ENCODE measurements at regions not wholly inside any gene's neighbourhood (a gene's known extent, or its start where the extent isn't known, plus 50 kb on each side); places are given as distances from the start of the nearest gene placed in this dataset.

- DNase-seq (ENCODE audit: low read depth, low spot score): no peak
- Histone ChIP-seq H3K27ac (ENCODE audit: low read depth, low read length) (no peak overlapping the region), H3K9me3 (ENCODE audit: control insufficient read depth in 1 of 2, insufficient read depth in 1 of 2, low read depth in 1 of 2, low read length in 2 of 2) (no peaks in the 10 kb centered on the region), H3K4me2 (ENCODE audit: low read length) (no peak overlapping the region), H3K4me3 (replicated peaks in 1 of 2; ENCODE audit: low read depth in 1 of 2, low read length in 2 of 2) (no peak overlapping the region), H4K20me1 (ENCODE audit: insufficient read depth) (no peaks in the 10 kb centered on the region), H3K79me2 (ENCODE audit: insufficient read depth, low read length) (no peaks in the 10 kb centered on the region), H3K4me1 (ENCODE audit: control insufficient read depth in 1 of 2, insufficient read depth in 2 of 2, low read length in 2 of 2) (no peaks in the 10 kb centered on the region), H3K9me2 (ENCODE audit: insufficient read depth) (no peaks in the 10 kb centered on the region), H3K9ac (ENCODE audit: low read length) (no peak overlapping the region), H3K27me3 (ENCODE audit: insufficient read depth, low read length) (peaks cover 18% of the 10 kb centered on the region; the same call in 1 of the 2 replicates), H3K36me3 (ENCODE audit: control insufficient read depth in 1 of 2, insufficient read depth in 2 of 2, low read length in 2 of 2) (no peaks in the 10 kb centered on the region), H2AFZ (ENCODE audit: low read depth, low read length, poor library complexity, severe bottlenecking) (no peak overlapping the region)
- no TSS peak for BruUV-seq (replicated peaks)
- POLR2A ChIA-PET: no interaction called here
- no peak for ATAC-seq
- CTCF ChIA-PET: no interaction called here
- RAD21 ChIA-PET (ENCODE audit: low non-redundant PET in 1 of 2, low total read pairs in 2 of 2, uncharacterized antibody in 2 of 2, unreplicated experiment in 2 of 2): no interaction called here
- TF ChIP-seq CBX3 (IDR thresholded peaks at IDR 0.05; ENCODE audit: low read depth) (no peak), ELF1 (IDR thresholded peaks at IDR 0.05; ENCODE audit: borderline replicate concordance, low read depth) (no peak), SP1 (IDR thresholded peaks at IDR 0.05; ENCODE audit: low read depth) (no peak), MAX (IDR thresholded peaks at IDR 0.05) (no peak)
- intact Hi-C loops (cut with micrococcal nuclease): no loop called here
Observed at GRCh38 chr1:90127288-90127953, 132.5 kb downstream of the ZNF326 start.

GRCh38 chr1:90126834-90127233 is 131.9 kb downstream of the ZNF326 start:
- TF ChIP-seq ELF1 (IDR thresholded peaks at IDR 0.05; ENCODE audit: borderline replicate concordance, low read depth): no peak
- no peak for TF ChIP-seq CEBPB (IDR thresholded peaks at IDR 0.05; ENCODE audit: low read depth)
- TF ChIP-seq ZBTB33 (IDR thresholded peaks at IDR 0.05; ENCODE audit: extremely low read depth, insufficient replicate concordance, low read length): no peak
- no peak for TF ChIP-seq ZFX (IDR thresholded peaks at IDR 0.05)
- TF ChIP-seq JUND (IDR thresholded peaks at IDR 0.05): no peak
- no peak for TF ChIP-seq SIN3A (IDR thresholded peaks at IDR 0.05; ENCODE audit: low read depth)
- TF ChIP-seq YY1 (IDR thresholded peaks at IDR 0.05; ENCODE audit: extremely low read depth, insufficient replicate concordance, low read depth, low read length): no peak
- no peak for TF ChIP-seq CBX3 (IDR thresholded peaks at IDR 0.05; ENCODE audit: low read depth)
- TF ChIP-seq ZNF274 (IDR thresholded peaks at IDR 0.05; ENCODE audit: low read depth, low read length): no peak
- no peak for TF ChIP-seq EZH2phosphoT487 (IDR thresholded peaks at IDR 0.05; ENCODE audit: borderline replicate concordance)
- no peak for TF ChIP-seq POLR2A (IDR thresholded peaks at IDR 0.05; ENCODE audit: borderline replicate concordance, extremely low read depth, insufficient read depth, insufficient read length)
- no peak for TF ChIP-seq SP1 (IDR thresholded peaks at IDR 0.05; ENCODE audit: low read depth)
- TF ChIP-seq CTCF (IDR thresholded peaks at IDR 0.05 in 2 of 3, conservative IDR thresholded peaks at IDR 0.05 in 1 of 3; ENCODE audit: borderline replicate concordance in 1 of 3, insufficient read depth in 1 of 3, low read depth in 2 of 3, low read length in 2 of 3): no peak
- BruUV-seq (replicated peaks): no TSS peak
- peaks cover 24% of the 10 kb centered on the region for H3K27me3 ChIP-seq (ENCODE audit: insufficient read depth, low read length)
- POLR2A ChIA-PET: no interaction called here
- H3K79me2 ChIP-seq (ENCODE audit: insufficient read depth, low read length): no peaks in the 10 kb centered on the region
- ATAC-seq (no peak), DNase-seq (ENCODE audit: low read depth, low spot score) (no peak)
- intact Hi-C loops (cut with micrococcal nuclease): no loop called here
- no peaks in the 10 kb centered on the region for H4K20me1 ChIP-seq (ENCODE audit: insufficient read depth)
- H3K36me3 ChIP-seq (ENCODE audit: control insufficient read depth in 1 of 2, insufficient read depth in 2 of 2, low read length in 2 of 2): no peaks in the 10 kb centered on the region
- RAD21 ChIA-PET (ENCODE audit: low non-redundant PET in 1 of 2, low total read pairs in 2 of 2, uncharacterized antibody in 2 of 2, unreplicated experiment in 2 of 2): no interaction called here
- no peak overlapping the region for H2AFZ ChIP-seq (ENCODE audit: low read depth, low read length, poor library complexity, severe bottlenecking)
- H3K4me3 ChIP-seq (replicated peaks in 1 of 2; ENCODE audit: low read depth in 1 of 2, low read length in 2 of 2): no peak overlapping the region
- no peak overlapping the region for H3K9ac ChIP-seq (ENCODE audit: low read length)
- H3K4me2 ChIP-seq (ENCODE audit: low read length): no peak overlapping the region
- no peaks in the 10 kb centered on the region for H3K9me2 ChIP-seq (ENCODE audit: insufficient read depth)
- no peak overlapping the region for H3K27ac ChIP-seq (ENCODE audit: low read depth, low read length)
- H3K9me3 ChIP-seq (ENCODE audit: control insufficient read depth in 1 of 2, insufficient read depth in 1 of 2, low read depth in 1 of 2, low read length in 2 of 2): no peaks in the 10 kb centered on the region
- no peaks in the 10 kb centered on the region for H3K4me1 ChIP-seq (ENCODE audit: control insufficient read depth in 1 of 2, insufficient read depth in 2 of 2, low read length in 2 of 2)
- CTCF ChIA-PET: no interaction called here
